ENCODE measurements at regions not wholly inside any gene's neighbourhood (a gene's known extent, or its start where the extent isn't known, plus 50 kb on each side); places are given as distances from the start of the nearest gene placed in this dataset.

DNA sequence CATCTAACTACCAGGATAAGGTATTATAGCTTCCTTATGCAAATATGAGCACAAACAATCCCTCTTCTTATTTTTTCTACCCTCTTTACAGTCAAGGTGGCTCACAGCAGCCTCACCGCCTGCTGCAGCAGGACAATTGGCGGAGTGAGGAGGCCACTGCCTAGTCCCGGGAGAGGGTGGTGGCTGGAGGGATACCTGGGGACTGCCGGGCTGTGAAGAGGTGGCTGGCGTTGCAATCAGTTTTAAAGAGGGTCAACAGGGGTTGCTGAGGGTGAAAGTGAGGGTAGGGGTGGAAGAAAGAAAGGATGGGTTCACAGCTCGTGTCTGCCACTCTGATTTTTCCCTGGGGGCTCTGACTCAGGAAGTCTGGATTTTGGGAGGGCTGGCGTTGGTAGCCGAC is 105.1 kb upstream of the SLC6A6 start:
- H3K27ac ChIP-seq (replicated peaks): no peak overlapping the region
- H3K9me3 ChIP-seq (replicated peaks): no peaks in the 10 kb centered on the region
- TF ChIP-seq, protein P1, sequence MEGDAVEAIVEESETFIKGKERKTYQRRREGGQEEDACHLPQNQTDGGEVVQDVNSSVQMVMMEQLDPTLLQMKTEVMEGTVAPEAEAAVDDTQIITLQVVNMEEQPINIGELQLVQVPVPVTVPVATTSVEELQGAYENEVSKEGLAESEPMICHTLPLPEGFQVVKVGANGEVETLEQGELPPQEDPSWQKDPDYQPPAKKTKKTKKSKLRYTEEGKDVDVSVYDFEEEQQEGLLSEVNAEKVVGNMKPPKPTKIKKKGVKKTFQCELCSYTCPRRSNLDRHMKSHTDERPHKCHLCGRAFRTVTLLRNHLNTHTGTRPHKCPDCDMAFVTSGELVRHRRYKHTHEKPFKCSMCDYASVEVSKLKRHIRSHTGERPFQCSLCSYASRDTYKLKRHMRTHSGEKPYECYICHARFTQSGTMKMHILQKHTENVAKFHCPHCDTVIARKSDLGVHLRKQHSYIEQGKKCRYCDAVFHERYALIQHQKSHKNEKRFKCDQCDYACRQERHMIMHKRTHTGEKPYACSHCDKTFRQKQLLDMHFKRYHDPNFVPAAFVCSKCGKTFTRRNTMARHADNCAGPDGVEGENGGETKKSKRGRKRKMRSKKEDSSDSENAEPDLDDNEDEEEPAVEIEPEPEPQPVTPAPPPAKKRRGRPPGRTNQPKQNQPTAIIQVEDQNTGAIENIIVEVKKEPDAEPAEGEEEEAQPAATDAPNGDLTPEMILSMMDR (IDR thresholded peaks at IDR 0.05; ENCODE audit: borderline replicate concordance): no peak
- H3K4me1 ChIP-seq: peaks cover 15% of the 10 kb centered on the region
- H3K27me3 ChIP-seq (ENCODE audit: low read depth): peaks cover 87% of the 10 kb centered on the region
- H3K4me3 ChIP-seq: no peak overlapping the region
- no peaks in the 10 kb centered on the region for H3K36me3 ChIP-seq
- intact Hi-C loops (cut with micrococcal nuclease): no loop called here
- no peak for DNase-seq

DNA sequence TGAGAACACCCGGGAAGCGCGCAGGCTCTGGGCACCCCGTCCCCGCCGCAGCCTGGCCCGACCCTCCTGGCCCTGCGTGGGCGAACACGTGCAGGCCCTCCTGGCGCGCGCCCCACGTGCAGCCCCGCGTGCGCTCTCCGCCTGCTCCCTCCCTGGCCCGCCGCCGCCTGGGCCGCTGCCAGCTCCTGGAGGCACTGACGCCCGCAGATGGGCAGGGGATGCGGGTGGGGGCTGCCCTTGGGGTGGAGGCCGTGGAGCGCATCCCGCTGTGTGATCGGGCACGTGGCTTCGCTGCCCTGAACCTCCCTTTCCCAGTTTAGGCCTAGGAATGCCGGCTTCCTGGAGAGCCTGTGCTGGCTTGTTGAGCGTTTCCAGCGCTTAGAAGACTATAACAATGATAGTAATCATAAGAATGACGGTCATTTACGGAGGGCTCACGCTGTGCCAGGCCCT is 104.6 kb upstream of the SLC6A6 start:
- TF ChIP-seq, protein P1 (IDR thresholded peaks at IDR 0.05; ENCODE audit: borderline replicate concordance): no peak
- intact Hi-C loops (cut with micrococcal nuclease): no loop called here
- H3K36me3 ChIP-seq: no peaks in the 10 kb centered on the region
- no peak overlapping the region for H3K27ac ChIP-seq (replicated peaks)
- H3K9me3 ChIP-seq (replicated peaks): no peaks in the 10 kb centered on the region
- DNase-seq: peak; percentile 44
- peaks cover 15% of the 10 kb centered on the region for H3K4me1 ChIP-seq
- H3K4me3 ChIP-seq: peak overlapping the region; percentile 10
- H3K27me3 ChIP-seq (ENCODE audit: low read depth): peaks cover 85% of the 10 kb centered on the region

GRCh38 chr3:14298442-14298841 is 104.0 kb upstream of the SLC6A6 start:
- intact Hi-C loops (cut with micrococcal nuclease): no loop called here
- H3K27me3 ChIP-seq (ENCODE audit: low read depth): peaks cover 85% of the 10 kb centered on the region
- DNase-seq: no peak

GRCh38 chr3:14298991-14299555 is 103.3 kb upstream of the SLC6A6 start:
- TF ChIP-seq, protein P1 (IDR thresholded peaks at IDR 0.05; ENCODE audit: borderline replicate concordance): no peak
- no peaks in the 10 kb centered on the region for H3K36me3 ChIP-seq
- no peak overlapping the region for H3K27ac ChIP-seq (replicated peaks)
- peaks cover 16% of the 10 kb centered on the region for H3K4me1 ChIP-seq
- H3K27me3 ChIP-seq (ENCODE audit: low read depth): peaks cover 88% of the 10 kb centered on the region
- no peak overlapping the region for H3K4me3 ChIP-seq
- DNase-seq: no peak
- intact Hi-C loops (cut with micrococcal nuclease): no loop called here
- no peaks in the 10 kb centered on the region for H3K9me3 ChIP-seq (replicated peaks)

More at GRCh38 chr3:14298442-14298841, 104.0 kb upstream of the SLC6A6 start:
- H3K36me3 ChIP-seq: no peaks in the 10 kb centered on the region
- H3K4me1 ChIP-seq: peaks cover 15% of the 10 kb centered on the region
- H3K4me3 ChIP-seq: no peak overlapping the region
- H3K27ac ChIP-seq (replicated peaks): no peak overlapping the region
- H3K9me3 ChIP-seq (replicated peaks): no peaks in the 10 kb centered on the region
- TF ChIP-seq, protein P1 (IDR thresholded peaks at IDR 0.05; ENCODE audit: borderline replicate concordance): no peak

DNA sequence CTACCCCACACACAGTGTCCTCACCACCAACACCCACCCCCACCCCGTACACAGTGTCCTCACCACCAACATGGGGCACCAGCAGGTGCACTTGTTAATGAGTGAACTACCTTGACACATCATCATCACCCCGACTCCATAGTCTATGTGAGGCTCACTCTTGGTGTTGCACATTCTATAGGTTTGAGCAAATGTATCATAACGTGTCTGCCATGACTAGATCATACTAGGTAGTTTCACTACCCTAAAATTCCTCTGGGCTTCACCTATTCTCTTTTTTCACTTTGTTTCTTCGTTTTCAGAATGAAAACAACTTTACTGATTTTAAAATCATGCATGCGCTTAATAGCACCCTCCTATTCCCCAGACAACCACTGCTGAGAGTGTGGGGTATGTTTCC is 102.6 kb upstream of the SLC6A6 start:
- H3K36me3 ChIP-seq: no peaks in the 10 kb centered on the region
- TF ChIP-seq, protein P1 (IDR thresholded peaks at IDR 0.05; ENCODE audit: borderline replicate concordance): no peak
- no peak overlapping the region for H3K4me3 ChIP-seq
- H3K9me3 ChIP-seq (replicated peaks): no peaks in the 10 kb centered on the region
- peaks cover 85% of the 10 kb centered on the region for H3K27me3 ChIP-seq (ENCODE audit: low read depth)
- no peak for DNase-seq
- intact Hi-C loops (cut with micrococcal nuclease): no loop called here
- peaks cover 22% of the 10 kb centered on the region for H3K4me1 ChIP-seq
- H3K27ac ChIP-seq (replicated peaks): no peak overlapping the region
